HepG2 (cell line): ENCODE measurements at regions not wholly inside any gene's neighbourhood (a gene's known extent, or its start where the extent isn't known, plus 50 kb on each side); places are given as distances from the start of the nearest gene placed in this dataset.

ENCODE experiments used
- BRCA1 ChIP-seq: sonication (generic); formaldehyde crosslinking; IDR thresholded peaks from 2 replicates; pipeline ENCODE4 v1.4.0; 2020; ENCODE audit warnings: missing genetic modification reagents
- HNF4A ChIP-seq: sonication (generic); formaldehyde crosslinking; IDR thresholded peaks from 2 replicates; pipeline ENCODE4 v1.4.0; 2020; ENCODE audit warnings: missing genetic modification reagents
- LCORL ChIP-seq, 2 experiments: fragments of 450-650 bp in 1 of 2; sonication (generic) in 1 of 2; formaldehyde crosslinking in 1 of 2; IDR thresholded peaks; 2 replicates each; pipeline versions ENCODE4 v1.5.0 to v1.6.1; 2017 to 2020; ENCODE audit warnings: antibody characterized with exemption in 1 of 2, missing genetic modification reagents in 1 of 2
- POLR2A ChIP-seq, 2 experiments: IDR thresholded peaks; 2 replicates each; pipeline ENCODE4 v1.6.1; 2011; ENCODE audit warnings: low read depth in 2 of 2, low read length in 2 of 2, mild to moderate bottlenecking in 1 of 2, moderate library complexity in 1 of 2; ENCODE audit not compliant: insufficient read depth in 1 of 2
- STAG1 ChIP-seq: sonication (generic); formaldehyde crosslinking; IDR thresholded peaks from 2 replicates; pipeline ENCODE4 v1.4.0; 2020; ENCODE audit warnings: missing genetic modification reagents
- TF ChIP-seq, protein P1 (sequence below): sonication (generic); formaldehyde crosslinking; IDR thresholded peaks from 2 replicates; pipeline ENCODE4 v1.4.0; 2020; ENCODE audit warnings: missing genetic modification reagents
- TF ChIP-seq, protein P2 (sequence below): sonication (generic); formaldehyde crosslinking; IDR thresholded peaks from 2 replicates; pipeline ENCODE4 v1.5.0; 2020; ENCODE audit warnings: mild to moderate bottlenecking, missing genetic modification reagents, moderate library complexity

DNA sequence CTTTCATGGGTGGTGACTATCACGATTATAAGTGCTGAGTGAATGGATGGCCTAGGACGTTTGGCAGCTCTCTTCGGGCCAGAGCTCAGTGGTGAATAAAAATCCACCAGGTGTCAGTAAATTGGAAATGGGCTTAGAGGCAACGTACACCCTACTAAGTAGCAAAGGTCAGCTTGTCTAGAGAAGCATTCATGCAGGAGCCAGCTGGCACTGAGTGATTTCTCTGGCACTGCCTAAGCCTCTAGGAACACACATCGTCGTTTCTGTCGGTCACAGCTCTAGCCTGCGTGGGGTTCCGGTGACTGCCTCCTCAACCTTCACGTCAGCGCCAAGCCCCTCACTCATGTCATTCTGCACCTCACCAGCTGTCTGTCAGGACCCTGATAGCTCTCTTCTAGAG is 192.4 kb upstream of the NTM start:
- TF ChIP-seq, protein P1, sequence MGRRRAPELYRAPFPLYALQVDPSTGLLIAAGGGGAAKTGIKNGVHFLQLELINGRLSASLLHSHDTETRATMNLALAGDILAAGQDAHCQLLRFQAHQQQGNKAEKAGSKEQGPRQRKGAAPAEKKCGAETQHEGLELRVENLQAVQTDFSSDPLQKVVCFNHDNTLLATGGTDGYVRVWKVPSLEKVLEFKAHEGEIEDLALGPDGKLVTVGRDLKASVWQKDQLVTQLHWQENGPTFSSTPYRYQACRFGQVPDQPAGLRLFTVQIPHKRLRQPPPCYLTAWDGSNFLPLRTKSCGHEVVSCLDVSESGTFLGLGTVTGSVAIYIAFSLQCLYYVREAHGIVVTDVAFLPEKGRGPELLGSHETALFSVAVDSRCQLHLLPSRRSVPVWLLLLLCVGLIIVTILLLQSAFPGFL = no peak
- TF ChIP-seq POLR2A (IDR thresholded peaks at IDR 0.05; ENCODE audit: insufficient read depth in 1 of 2, low read depth in 2 of 2, low read length in 2 of 2) (no peak), STAG1 (CRISPR knock-in tag) (no peak), HNF4A (CRISPR knock-in tag) (no peak), BRCA1 (CRISPR knock-in tag) (no peak), LCORL (IDR thresholded peaks at IDR 0.05) (no peak), LCORL (CRISPR knock-in tag; IDR thresholded peaks at IDR 0.05) (no peak)
- TF ChIP-seq, protein P2, sequence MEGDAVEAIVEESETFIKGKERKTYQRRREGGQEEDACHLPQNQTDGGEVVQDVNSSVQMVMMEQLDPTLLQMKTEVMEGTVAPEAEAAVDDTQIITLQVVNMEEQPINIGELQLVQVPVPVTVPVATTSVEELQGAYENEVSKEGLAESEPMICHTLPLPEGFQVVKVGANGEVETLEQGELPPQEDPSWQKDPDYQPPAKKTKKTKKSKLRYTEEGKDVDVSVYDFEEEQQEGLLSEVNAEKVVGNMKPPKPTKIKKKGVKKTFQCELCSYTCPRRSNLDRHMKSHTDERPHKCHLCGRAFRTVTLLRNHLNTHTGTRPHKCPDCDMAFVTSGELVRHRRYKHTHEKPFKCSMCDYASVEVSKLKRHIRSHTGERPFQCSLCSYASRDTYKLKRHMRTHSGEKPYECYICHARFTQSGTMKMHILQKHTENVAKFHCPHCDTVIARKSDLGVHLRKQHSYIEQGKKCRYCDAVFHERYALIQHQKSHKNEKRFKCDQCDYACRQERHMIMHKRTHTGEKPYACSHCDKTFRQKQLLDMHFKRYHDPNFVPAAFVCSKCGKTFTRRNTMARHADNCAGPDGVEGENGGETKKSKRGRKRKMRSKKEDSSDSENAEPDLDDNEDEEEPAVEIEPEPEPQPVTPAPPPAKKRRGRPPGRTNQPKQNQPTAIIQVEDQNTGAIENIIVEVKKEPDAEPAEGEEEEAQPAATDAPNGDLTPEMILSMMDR = no peak
